Type B pancreatic cell (in vitro differentiated cells): ENCODE measurements at regions not wholly inside any gene's neighbourhood (a gene's known extent, or its start where the extent isn't known, plus 50 kb on each side); places are given as distances from the start of the nearest gene placed in this dataset.

Experiments
- DNase-seq: peaks from one replicate; pipeline ENCODE4 v3.0.0; 2021; ENCODE audit warnings: mixed read lengths; ENCODE audit not compliant: unreplicated experiment; ENCODE audit errors: extremely low spot score
- H3K27ac Mint-ChIP-seq: 2 replicates; pipeline ENCODE4 v1.8.0; 2021; ENCODE audit warnings: mild to moderate bottlenecking, mixed read lengths
- H3K27me3 Mint-ChIP-seq: 2 replicates; pipeline ENCODE4 v1.8.0; 2021; ENCODE audit warnings: mixed read lengths
- H3K36me3 Mint-ChIP-seq: 2 replicates; pipeline ENCODE4 v1.8.0; 2021; ENCODE audit warnings: mixed read lengths
- H3K4me1 Mint-ChIP-seq: one replicate; pipeline ENCODE4 v1.8.0; 2021; ENCODE audit warnings: mixed read lengths; ENCODE audit not compliant: unreplicated experiment
- H3K4me3 Mint-ChIP-seq: 2 replicates; pipeline ENCODE4 v1.8.0; 2021; ENCODE audit warnings: mild to moderate bottlenecking, mixed read lengths
- H3K9me3 Mint-ChIP-seq: 2 replicates; pipeline ENCODE4 v1.8.0; 2021; ENCODE audit warnings: mixed read lengths
- CTCF ChIP-seq: fragments of 200-600 bp; sonication (generic); conservative IDR thresholded peaks from 2 replicates; pipeline ENCODE4 v1.5.0; 2021; ENCODE audit warnings: antibody characterized with exemption, mild to moderate bottlenecking

- no peak for TF ChIP-seq CTCF
- Mint-ChIP-seq H3K9me3 (no peaks in the 10 kb centered on the region), H3K4me1 (peaks cover 4% of the 10 kb centered on the region), H3K27me3 (no peaks in the 10 kb centered on the region), H3K27ac (no peak overlapping the region), H3K4me3 (no peak overlapping the region), H3K36me3 (no peaks in the 10 kb centered on the region)
- DNase-seq = no peak
These were observed 156.4 kb upstream of the SYNCRIP start for GRCh38 chr6:85798931-85799652.

- TF ChIP-seq CTCF = no peak
- Mint-ChIP-seq H3K27me3 (no peaks in the 10 kb centered on the region), H3K4me3 (no peak overlapping the region), H3K4me1 (no peaks in the 10 kb centered on the region), H3K9me3 (no peaks in the 10 kb centered on the region), H3K36me3 (no peaks in the 10 kb centered on the region), H3K27ac (no peak overlapping the region)
- DNase-seq = no peak
These were observed 155.3 kb upstream of the SYNCRIP start for GRCh38 chr6:85797993-85798392.

GRCh38 chr6:85795945-85796344, 153.3 kb upstream of the SYNCRIP start:
- Mint-ChIP-seq H3K36me3 (no peaks in the 10 kb centered on the region), H3K9me3 (no peaks in the 10 kb centered on the region), H3K27ac (no peak overlapping the region), H3K4me1 (no peaks in the 10 kb centered on the region), H3K4me3 (no peak overlapping the region), H3K27me3 (no peaks in the 10 kb centered on the region)
- no peak for DNase-seq
- TF ChIP-seq CTCF = no peak

GRCh38 chr6:85792254-85792653, 149.6 kb upstream of the SYNCRIP start:
- H3K27ac Mint-ChIP-seq = no peak overlapping the region
- peaks cover 4% of the 10 kb centered on the region for H3K9me3 Mint-ChIP-seq
- TF ChIP-seq CTCF = no peak
- H3K27me3 Mint-ChIP-seq = no peaks in the 10 kb centered on the region
- no peak for DNase-seq
- H3K4me1 Mint-ChIP-seq = no peaks in the 10 kb centered on the region
- H3K4me3 Mint-ChIP-seq = no peak overlapping the region
- H3K36me3 Mint-ChIP-seq = no peaks in the 10 kb centered on the region

- Mint-ChIP-seq H3K9me3 (no peaks in the 10 kb centered on the region), H3K36me3 (no peaks in the 10 kb centered on the region), H3K4me1 (no peaks in the 10 kb centered on the region), H3K27me3 (no peaks in the 10 kb centered on the region), H3K4me3 (no peak overlapping the region), H3K27ac (no peak overlapping the region)
- no peak for TF ChIP-seq CTCF
- no peak for DNase-seq
These were observed 133.2 kb upstream of the SYNCRIP start for GRCh38 chr6:85775883-85776282.
